ENCODE measurements at regions not wholly inside any gene's neighbourhood (a gene's known extent, or its start where the extent isn't known, plus 50 kb on each side); places are given as distances from the start of the nearest gene placed in this dataset.

DNA sequence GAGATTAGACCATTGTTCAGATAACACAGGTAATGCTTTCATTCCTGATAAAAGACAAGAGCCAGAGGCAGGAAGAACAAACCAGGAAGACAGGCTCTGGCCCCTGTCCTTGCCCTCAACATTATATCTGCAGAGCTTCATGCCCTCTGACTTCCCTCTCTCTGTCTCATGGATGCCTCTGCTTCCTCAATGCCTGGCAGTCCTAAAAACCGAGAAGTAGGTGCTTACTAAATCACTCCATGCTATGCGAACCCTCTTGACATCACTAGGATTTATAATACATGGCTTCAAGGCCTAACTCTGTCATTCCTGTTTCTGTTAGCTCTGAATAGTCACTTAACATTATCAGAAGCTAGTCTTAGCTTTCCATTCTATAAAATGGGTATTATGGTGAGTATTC, 117.8 kb downstream of the TLR4 start:
- no peak for DNase-seq (ENCODE audit: low read depth, low spot score)
- in situ Hi-C loops (cut with HindIII; ENCODE audit: low sequenced_read_pairs) = no loop called here
- H3K4me3 ChIP-seq (ENCODE audit: low read depth, low read length) = no peak overlapping the region
- TF ChIP-seq, protein P1, sequence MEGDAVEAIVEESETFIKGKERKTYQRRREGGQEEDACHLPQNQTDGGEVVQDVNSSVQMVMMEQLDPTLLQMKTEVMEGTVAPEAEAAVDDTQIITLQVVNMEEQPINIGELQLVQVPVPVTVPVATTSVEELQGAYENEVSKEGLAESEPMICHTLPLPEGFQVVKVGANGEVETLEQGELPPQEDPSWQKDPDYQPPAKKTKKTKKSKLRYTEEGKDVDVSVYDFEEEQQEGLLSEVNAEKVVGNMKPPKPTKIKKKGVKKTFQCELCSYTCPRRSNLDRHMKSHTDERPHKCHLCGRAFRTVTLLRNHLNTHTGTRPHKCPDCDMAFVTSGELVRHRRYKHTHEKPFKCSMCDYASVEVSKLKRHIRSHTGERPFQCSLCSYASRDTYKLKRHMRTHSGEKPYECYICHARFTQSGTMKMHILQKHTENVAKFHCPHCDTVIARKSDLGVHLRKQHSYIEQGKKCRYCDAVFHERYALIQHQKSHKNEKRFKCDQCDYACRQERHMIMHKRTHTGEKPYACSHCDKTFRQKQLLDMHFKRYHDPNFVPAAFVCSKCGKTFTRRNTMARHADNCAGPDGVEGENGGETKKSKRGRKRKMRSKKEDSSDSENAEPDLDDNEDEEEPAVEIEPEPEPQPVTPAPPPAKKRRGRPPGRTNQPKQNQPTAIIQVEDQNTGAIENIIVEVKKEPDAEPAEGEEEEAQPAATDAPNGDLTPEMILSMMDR (IDR thresholded peaks at IDR 0.05; ENCODE audit: low read depth, low read length) = no peak

DNA sequence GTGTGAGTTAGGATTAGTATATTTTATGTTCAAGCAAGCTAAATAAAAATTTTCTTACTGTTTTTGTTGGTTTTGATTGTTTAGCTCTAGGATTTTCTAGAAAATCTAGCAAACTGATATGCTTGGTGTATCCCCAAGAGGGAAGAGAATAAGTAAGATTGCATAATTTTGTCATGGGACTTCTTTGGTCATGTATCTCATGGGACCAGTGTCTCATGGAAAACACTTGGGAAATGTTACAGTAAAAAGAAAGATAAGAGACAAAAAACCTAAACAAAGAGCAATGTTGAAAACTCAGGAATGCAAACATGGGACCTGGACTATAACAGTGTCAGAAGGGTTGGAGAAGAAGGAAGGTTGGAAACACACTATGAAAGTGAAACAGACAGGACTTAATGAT, 119.4 kb downstream of the TLR4 start:
- no peak overlapping the region for H3K4me3 ChIP-seq (ENCODE audit: low read depth, low read length)
- no peak for DNase-seq (ENCODE audit: low read depth, low spot score)
- TF ChIP-seq, protein P1 (IDR thresholded peaks at IDR 0.05; ENCODE audit: low read depth, low read length) = no peak
- in situ Hi-C loops (cut with HindIII; ENCODE audit: low sequenced_read_pairs) = no loop called here

DNA sequence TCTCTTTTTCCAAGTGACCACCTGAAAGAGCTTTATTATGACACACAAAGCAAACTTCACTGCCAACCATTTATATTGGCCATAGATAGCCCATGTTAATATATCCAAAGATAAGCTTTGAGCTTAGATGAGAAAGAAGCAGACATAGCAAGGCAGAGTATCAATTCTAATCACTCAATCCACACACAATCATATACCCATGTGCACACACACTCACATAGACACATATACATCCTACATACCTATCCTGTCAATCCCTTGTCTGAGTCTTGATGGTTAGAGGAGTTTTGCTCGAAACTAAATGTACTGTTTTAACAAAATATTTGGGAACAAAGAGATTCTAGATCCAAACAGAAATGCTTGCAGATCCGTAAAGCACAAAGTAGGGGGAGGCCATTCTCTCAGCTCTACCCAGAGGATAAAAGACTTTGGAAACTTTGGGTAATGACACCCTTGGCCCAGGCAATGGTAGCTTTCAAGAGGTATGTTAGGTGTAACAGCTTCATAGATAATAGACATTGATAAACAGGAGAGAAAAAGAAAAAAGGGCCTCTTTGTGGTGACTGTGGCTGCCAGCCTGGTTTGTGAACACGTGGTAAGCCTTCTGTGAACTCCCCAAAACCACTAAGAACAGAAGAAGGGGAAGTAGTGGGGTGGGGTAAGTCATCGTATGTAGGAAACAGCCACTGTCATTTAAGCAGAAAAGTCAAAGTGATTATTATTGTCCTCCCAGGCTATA, 121.6 kb downstream of the TLR4 start:
- TF ChIP-seq, protein P1 (IDR thresholded peaks at IDR 0.05; ENCODE audit: low read depth, low read length) = no peak
- no peak overlapping the region for H3K4me3 ChIP-seq (ENCODE audit: low read depth, low read length)
- in situ Hi-C loops (cut with HindIII; ENCODE audit: low sequenced_read_pairs) = no loop called here
- no peak for DNase-seq (ENCODE audit: low read depth, low spot score)

DNA sequence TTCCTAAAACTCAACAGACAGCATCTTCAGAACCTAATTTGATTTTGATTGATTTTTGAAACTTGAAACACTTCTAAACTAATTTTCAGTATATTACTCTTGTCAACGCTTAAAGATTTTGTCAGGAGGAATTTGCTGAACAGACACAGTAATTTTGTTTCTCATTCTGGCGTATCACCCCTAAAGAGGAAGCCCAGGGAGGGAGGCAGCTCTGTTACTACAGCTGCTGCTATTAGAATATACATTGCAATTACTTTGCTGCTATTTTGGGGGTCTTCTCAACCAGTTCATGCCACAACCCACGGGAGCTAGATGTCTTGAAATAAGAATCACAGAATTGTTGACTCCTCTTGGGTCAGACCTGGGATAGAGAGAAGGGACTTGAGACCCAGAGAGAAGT, 122.6 kb downstream of the TLR4 start:
- in situ Hi-C loops (cut with HindIII; ENCODE audit: low sequenced_read_pairs) = no loop called here
- H3K4me3 ChIP-seq (ENCODE audit: low read depth, low read length) = no peak overlapping the region
- DNase-seq (ENCODE audit: low read depth, low spot score) = no peak
- TF ChIP-seq, protein P1 (IDR thresholded peaks at IDR 0.05; ENCODE audit: low read depth, low read length) = no peak

DNA sequence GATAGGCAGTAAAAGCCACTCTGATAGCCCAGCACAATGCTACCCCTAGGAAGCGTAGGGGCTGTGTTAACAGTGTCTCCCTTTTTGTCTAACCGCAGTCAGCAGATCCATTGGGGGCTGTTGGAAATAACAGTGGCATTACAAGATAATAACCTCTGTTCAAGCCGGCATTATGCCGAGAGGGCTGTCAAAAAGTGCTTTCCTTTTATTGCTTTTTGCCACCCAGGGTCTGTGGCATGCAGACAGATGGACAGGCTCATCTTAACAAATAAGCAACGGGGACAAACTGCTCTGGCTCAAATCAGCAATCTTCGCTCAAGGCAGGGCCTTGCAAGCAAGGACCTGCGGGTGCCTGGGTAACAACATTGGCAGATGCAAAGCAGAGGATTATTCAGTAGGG, 123.3 kb downstream of the TLR4 start:
- in situ Hi-C loops (cut with HindIII; ENCODE audit: low sequenced_read_pairs) = no loop called here
- DNase-seq (ENCODE audit: low read depth, low spot score) = no peak
- H3K4me3 ChIP-seq (ENCODE audit: low read depth, low read length) = no peak overlapping the region
- TF ChIP-seq, protein P1 (IDR thresholded peaks at IDR 0.05; ENCODE audit: low read depth, low read length) = no peak

DNA sequence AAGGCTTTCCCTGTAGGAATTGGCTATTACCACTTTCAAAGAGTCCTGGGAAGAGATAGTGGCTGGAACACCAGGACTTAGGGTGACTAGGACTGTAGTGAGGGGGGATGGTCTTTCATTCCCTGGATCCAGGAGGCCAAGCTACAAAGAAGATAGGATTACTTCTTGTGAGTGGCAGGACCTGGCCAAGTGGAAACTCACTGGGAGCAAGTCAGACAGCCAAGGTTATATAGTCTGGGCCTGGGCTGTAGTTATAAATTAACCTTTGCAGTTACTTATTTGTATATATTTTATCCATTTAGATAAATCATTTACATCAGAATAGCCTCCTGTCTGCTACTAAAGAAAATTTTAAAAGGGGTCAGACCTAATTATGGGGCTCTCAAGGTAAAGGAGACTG, 124.3 kb downstream of the TLR4 start:
- DNase-seq (ENCODE audit: low read depth, low spot score) = no peak
- in situ Hi-C loops (cut with HindIII; ENCODE audit: low sequenced_read_pairs) = no loop called here
- TF ChIP-seq, protein P1 (IDR thresholded peaks at IDR 0.05; ENCODE audit: low read depth, low read length) = no peak
- no peak overlapping the region for H3K4me3 ChIP-seq (ENCODE audit: low read depth, low read length)
